GM18508 (cell line): ENCODE measurements at regions not wholly inside any gene's neighbourhood (a gene's known extent, or its start where the extent isn't known, plus 50 kb on each side); places are given as distances from the start of the nearest gene placed in this dataset.

Experiments used
- ATAC-seq: cut with Tn5 transposase; IDR thresholded peaks from one replicate; pipeline ENCODE4 v1.9.1; 2021; ENCODE audit warnings: moderate number of reproducible peaks; ENCODE audit not compliant: insufficient read depth, unreplicated experiment

DNA sequence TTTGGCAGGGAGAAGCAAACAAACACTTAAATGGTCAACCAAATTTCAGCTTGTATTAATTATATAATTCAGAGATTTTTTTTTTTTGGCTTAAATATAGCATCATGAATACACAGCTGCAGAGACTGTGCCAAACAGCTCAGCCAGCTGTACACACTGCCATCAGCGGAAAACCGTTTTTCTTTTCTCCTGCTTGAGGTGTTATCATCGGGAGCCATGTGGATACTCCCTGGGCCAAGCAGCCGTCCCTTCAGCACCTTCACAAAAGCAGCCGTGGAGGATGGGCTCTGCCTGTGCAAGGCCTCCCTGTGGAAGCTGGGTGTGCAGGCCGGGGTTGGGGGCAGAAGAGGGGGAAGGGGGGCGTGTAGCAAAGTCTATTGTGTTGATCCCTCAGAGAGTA, 85.0 kb downstream of the NUF2 start:
- no peak for ATAC-seq

DNA sequence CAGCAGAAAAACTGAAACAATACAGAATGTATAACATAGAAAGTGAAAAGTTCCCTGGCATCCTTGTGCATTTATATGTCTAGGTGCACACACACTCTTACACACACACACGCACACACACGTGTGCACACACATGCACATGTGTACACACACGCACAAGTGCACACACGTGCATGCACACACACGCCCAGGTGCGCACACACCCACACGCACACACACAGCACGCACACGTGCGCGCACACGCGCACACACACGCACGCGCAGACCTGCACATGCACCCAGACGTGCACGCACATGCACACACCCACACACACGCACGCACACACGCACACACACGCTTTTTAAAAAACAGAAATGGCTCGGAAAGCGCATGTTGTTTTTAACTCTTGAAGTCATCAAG, 86.5 kb downstream of the NUF2 start:
- ATAC-seq, result no peak

DNA sequence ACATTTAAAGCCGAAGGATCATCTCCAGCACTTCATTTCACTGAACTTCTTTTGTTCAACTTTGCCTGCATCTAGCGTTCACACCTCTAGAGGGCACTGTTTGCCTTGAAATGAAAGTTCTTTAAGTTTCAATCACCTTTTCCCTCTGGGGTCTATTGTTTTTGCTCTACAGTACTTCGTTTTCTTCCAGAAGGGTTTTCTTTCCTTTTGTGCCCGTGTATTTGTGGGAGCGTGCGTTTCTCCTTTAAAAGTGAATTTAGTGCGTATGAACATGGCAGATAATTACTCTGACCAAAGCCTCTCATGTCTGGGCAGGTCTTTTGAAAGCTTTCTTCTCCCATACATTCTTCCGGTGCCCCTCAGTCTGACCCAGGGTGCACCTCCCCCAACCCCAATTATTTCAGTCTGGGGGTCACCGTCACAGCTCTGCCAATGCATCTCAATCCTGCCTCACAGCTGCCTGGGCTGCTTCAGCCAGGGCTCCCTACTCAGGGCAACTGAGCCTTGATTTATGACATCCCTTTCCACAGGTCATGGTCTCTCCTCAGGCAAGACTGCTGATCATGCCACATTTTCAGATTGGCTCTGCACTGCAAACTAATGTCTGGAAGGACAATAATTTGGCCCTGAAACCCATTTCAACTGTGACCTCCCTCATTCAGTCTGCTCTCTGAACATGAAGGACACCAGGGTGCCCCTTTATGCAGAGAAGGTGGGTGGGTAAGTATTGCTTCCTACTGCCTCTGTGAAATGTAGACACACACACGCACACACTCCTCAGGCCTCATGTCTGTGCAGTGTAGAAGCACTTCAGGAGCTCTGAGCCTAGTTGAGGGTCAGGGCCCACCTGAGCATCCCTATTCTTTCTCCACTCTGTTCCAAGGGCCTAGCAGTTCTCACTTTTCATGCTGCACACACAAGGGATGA, 88.6 kb downstream of the NUF2 start:
- ATAC-seq, result no peak

DNA sequence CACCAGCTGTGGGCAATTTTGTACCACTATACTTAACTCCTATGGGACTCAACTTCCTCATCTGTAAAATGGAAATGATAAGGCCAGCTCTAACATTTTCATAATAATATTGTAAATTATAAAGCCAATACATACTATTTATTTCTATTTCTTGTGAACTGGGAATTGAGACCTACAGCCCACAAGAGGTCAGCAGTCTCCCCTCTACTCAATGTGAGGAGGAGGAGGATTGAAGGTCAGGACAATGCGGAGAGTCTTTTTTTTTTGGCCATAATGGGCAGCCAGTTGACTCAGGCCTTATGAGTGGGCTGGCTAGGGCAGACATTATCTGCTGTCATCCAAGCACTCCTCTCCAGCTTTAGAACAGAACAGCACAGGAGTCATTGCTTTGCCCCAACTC, 90.5 kb downstream of the NUF2 start:
- ATAC-seq, result no peak

DNA sequence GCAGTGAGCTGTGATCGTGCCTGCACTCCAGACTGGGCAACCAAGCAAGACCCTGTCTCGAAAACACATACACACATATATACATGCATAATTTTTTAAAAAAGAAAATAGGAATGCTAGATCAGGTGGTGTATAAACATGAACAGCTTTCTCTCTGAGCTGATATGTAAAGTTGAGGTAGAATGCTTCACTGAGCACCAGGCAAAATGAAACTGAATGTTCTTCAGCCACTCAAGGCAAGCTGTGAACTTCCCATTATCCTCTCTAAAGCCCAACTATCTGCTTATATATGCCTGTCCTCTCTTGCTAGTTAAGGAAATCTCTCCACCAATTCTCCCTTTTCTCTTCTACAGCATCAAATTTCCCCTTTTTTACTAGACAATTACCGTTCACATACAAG, 93.0 kb downstream of the NUF2 start:
- peak; percentile 96 for ATAC-seq

DNA sequence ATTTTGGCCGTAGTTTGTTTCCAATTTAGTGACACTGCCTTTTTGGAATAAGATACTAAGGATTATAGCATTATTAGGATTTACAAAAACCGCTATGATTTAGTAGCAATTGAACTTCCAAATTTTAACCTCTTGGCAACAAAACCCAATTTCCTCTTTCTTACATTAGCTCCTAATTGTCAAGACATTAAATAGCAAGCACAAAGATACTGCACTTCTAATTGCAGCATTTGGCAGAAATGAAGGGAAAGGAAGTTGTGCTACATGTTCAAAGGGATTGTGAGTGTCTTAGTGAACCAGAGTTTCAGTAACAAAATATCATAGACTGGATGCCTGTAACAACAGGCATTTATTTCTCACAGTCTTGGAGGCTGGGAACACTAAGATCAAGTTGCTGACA, 99.9 kb downstream of the NUF2 start:
- no peak for ATAC-seq

DNA sequence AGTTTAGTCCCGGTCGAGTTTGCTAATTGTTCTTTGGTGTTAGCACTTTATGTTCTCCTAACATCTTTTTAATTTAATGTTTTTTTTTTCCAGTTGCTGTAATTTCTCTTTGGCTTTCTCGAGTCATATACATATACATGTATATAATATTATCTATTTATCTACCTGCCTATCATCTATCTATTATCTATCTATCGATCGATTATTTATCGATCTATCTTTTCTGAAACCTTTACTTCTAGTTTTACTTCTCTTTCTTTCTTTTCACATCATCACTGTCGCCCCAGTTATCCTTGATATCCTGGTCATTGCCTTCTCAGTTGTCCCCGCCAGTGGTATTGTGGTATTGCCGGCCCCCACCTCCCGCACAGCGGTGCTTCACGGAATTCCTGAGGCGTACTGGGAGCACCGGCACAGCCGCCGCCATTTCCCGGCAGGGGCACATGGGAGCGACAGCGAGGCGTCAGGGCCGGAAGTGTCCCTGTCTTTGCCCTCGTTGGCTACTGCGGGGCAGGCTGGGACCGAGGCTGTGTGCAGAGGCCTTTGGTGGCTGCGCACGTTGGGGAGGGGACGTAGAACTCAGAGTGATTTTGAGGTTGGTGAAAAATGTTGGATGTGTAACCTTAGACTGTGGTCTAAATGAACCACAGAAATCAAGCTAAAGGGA, 101.1 kb downstream of the NUF2 start:
- ATAC-seq, result no peak

DNA sequence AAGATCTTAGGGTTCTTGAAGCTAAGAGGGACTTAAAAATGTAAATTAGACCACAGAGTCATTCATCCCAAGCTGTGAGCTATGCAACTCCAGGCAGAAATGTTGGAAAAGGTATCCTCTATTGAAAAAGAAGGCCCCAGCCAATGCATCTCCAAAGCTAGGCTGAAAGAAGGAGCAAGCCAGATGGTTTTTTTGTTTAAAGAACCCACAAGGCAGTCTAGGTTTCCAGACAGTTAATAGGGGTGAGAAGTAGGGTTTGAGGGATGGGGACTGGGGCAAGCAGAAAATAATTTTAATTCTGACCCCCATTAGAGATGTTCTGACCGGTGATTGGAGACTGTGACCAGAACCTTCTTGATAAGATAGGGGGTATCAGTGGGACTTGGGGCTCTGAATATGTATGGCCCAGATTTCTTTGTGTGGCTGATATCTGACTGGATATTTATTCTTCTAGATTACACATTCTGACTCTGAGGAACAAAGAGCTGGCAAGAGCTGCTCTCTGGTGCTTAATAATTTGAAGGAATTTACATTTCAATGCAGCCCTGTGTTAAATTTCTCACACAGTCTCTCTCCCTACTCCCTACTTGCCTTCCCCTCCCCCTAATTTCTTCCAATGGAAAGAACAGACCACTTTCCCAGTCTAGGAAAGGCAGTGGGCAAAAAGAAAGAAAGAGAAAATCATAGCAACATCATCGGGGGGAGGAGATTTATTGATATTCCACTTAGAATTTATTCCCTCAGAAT, 104.9 kb downstream of the NUF2 start:
- no peak for ATAC-seq

DNA sequence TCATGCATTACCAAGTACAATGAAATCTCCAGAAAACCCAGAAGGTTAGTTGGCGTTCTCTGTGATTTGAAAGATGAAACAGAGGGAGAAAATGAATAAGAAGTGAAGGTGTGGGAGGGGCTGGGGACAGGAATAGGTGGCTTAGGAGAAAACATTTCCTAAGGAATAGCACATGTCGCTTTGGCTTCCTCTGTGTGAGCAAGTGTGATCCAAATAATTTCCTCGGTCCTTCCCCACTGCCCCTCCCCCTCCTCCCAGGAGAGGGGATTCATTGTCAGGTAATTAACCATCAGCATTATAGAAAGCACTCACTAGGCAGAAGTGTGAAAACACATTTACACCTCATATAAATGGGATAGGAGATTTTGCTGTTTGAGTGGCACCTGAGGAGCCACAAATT, 105.5 kb downstream of the NUF2 start:
- ATAC-seq, result no peak

DNA sequence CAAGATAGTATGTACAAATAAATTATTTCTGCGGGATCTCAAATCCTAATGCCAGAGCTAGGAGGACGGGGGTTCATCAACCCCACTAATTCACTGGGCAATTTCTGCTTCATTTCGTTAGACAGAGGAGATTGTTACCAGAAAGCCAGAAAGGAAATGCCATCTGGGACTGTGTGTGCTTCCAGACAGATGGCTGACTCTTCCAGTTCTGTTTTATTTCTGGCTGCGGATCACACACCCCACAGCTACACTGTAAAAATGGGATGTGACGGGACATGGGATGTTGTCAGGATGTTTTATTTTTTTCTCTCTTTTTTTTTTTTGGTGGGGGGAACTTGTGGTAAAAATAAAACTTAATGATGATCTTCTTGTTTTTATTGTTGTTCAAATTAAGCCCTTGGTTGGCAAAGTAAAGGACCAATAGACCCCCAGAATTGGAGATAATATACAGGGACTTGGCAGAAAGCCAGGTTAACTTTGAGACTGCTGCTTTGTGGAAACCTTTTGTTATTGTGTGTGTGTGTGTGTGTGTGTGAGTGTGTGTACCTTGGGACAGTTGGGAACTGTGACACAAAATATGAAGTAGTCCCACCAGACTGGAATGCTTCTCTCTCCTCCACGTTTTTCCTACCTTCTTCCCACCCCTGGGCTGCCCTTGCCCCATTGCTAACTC, 114.5 kb downstream of the NUF2 start:
- no peak for ATAC-seq

DNA sequence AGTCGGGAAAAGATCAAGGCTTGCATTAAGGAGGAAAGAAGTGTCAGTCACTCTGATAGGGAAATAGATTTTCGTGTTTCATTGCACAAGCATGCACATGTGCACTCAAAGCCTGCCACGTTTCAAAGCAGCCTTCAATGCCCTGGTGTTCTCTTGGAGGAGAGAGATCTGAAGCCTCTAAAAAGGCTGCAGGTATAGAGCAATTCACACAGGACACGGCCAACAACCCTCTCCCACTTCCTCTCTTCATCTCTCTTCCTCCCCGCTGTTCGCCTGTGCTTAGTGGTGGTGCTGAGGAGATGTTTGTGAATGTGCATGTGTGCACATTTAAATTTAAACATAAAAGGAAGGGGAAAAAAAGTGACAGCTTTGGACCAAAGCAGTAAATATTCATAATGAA, 117.7 kb downstream of the NUF2 start:
- ATAC-seq, result no peak

DNA sequence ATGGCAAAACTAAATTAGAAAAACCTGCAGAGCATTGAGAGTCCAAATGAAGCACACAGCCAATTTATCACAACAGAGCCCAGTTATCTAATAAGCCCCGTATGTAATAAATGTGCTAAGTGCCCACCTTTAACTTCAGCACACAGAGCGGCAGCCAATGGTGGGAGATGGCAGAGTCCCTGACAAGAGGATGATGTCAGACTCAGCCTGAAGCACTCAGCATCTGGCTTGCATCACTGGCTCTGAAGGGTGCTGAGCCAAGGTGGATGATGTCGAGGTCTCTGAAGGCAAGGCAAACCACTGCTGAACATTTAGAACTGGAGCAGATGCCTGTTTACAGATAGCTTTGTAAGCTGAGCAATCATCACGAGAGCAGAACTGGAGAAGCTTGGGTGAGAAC, 118.3 kb downstream of the NUF2 start:
- ATAC-seq, result no peak

DNA sequence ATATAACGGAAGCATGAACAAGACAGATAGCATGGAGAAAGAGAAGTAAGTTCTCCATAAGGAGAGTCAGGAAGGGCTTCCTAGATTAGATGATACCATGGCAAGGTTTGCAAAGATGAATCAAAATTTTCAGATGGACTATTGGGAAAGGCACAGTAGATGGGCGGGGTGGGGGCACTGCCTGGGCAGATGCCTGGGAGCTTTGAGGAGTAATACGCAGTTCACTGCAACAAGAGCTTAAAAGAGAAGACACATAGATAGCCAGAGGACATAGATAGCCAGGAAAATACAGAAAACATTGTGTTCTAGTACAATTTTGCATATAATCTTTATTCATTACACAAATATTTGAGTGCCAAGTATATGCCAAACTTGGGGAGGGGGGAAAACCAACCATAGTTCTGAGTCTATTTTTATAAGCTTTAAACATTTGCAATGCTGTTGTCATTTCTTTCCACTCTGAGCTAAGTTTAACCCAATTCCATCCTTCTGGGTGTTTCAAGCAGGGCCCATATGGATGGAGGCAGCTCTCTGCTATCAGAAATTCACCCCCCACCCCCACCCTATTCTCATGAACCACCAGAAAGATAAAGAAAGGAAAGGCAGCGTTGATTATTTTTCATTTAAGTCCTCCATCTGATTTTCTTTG, 120.6 kb downstream of the NUF2 start:
- no peak for ATAC-seq

DNA sequence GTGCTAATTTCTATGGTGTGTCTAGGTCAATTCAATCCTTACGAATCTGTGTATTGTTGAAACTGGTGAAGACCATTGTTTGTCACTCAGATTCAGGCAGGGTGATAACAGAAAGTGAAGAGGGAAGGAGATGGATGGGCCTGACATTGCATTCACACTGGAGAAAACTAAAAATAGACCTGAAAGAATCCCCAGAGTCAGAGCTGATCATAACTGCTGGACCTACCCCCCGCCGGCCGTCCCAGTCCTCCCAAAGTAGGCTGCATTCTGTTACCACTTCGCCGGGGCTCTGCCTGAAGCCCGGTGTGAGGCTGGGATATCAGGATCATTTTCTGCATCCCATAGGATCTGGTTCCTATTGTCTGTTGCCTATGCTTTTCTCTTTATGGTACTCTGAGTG, 121.1 kb downstream of the NUF2 start:
- no peak for ATAC-seq

DNA sequence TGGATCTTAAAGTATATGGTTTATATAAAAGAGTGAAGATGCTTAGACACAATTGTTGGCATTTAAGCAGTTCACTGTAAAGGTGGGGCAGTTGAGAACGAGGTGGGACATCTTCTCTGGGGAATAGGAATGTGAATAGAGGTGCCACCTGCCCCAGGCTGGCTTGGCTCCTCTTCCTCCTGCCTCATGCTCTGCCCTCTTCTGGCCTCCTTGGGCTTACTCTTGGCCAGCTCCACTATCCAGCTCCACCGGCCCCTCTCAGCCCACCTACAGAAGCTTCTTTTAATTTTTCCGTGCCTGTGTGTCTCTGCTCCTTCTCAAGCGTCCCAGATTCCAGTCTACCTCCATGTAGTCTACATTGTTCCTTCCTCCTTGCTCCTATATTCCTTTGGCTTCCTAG, 122.1 kb downstream of the NUF2 start:
- ATAC-seq, result no peak

DNA sequence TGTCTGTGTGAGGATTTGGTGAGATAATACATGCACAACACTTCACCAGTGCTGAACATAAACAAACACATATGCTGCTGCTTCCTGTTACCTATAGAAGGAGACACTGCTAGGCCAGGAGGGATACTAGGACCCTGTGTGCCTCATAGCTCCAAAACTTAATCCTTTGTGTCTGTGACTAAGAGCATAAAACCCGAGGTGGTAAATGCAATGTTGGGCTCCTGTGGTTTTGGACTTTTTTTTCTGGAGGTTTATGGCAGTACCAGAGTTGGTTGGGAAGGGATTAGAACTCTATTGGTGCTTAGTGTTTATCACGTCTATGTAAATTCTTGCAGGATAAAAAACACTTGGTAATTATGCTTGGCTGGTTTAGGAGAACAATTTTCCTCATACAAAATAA, 122.9 kb downstream of the NUF2 start:
- ATAC-seq, result no peak

DNA sequence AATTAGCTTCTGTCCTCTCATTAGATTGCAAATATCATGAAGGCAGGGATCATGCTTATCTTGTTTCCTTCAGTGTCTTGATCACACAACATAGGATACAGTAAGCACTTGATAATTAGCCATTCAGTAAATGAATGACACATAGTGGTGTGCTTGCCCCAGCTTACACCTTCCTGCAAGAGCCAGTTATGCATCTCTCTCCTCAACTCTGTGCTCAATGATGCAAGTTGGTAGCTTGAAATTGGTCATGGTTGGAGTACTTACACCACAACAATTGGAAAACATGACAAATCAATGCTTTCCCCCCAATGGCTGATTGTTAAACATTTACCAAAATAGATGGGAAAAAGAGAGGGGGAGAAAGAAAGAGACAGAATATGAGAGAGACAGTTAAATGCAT, 129.2 kb downstream of the NUF2 start:
- ATAC-seq, result no peak

DNA sequence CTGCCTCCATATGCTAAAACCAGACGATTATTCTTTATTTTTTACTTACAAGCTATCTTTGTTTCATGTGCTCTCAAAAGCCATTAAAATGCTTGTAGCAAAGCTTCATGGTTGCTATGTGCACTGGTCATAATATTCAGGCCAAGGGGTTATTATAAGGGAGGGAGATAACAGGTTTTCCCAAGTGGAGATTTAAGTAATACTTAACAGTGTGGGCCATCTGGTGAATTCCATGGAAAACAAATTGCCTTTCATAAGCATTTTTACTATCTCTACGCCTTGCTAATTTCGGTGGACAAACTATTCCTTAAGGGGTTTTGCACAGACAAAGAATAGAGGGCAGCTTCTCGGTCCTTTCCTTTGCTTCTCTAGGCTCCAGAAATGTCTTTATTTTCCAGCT, 137.8 kb downstream of the NUF2 start:
- ATAC-seq, result no peak

DNA sequence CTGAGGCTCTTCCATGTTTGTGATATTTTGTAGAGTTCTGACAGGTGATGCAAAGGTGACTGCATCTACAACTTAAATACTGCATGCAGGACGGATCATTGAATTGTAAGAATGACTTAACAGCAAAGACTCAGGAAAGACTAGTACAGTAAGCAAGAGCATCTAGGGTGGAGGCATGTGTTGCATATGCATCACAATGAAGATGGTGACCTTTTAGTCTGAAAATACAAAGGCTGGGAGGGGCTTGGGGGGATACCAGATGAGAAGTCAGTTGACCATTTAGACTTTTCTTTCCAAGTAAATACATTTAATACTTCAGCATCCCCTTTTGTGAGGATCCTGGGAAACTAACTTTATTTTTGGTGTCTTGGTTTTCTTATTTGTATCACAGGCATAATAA, 145.5 kb downstream of the NUF2 start:
- ATAC-seq, result no peak
